Common myeloid progenitor, CD34-positive (primary cell): ENCODE measurements at regions not wholly inside any gene's neighbourhood (a gene's known extent, or its start where the extent isn't known, plus 50 kb on each side); places are given as distances from the start of the nearest gene placed in this dataset.

Experiments used
- CTCF ChIA-PET: fragments of 350-600 bp; sonication (Branson Sonifier 250); formaldehyde crosslinking; loops from one replicate; lab custom pipeline; 2021; ENCODE audit warnings: antibody characterized with exemption; lab: Charles Lee
- POLR2A ChIA-PET: fragments of 350-600 bp; sonication (Branson Sonifier 250); formaldehyde crosslinking; loops from one replicate; lab custom pipeline; 2021; ENCODE audit warnings: antibody characterized with exemption; lab: Charles Lee
- DNase-seq, 3 donors: peaks; one replicate each; pipeline versions ENCODE4 v3.0.0 to v3.0.0-alpha.2; 2013
- H3K27ac ChIP-seq, 2 experiments: 1 replicate in 1 of 2; 2 replicates in 1 of 2; pipeline ENCODE4 v1.7.0; 2013; ENCODE audit warnings: inconsistent platforms in 2 of 2, low read length in 2 of 2, mild to moderate bottlenecking in 2 of 2, low read depth in 1 of 2, moderate library complexity in 1 of 2; ENCODE audit not compliant: severe bottlenecking in 2 of 2, insufficient read depth in 1 of 2, poor library complexity in 1 of 2
- H3K27me3 ChIP-seq, 5 experiments: replicated peaks in 2 of 5; 1 replicate in 3 of 5; 2 replicates in 2 of 5; pipeline versions ENCODE4 v1.6.1 to v1.7.0; 2013; ENCODE audit warnings: low read length in 4 of 5, mild to moderate bottlenecking in 2 of 5, moderate library complexity in 2 of 5, inconsistent platforms in 1 of 5; ENCODE audit not compliant: insufficient read depth in 5 of 5, control insufficient read depth in 4 of 5
- H3K36me3 ChIP-seq, 4 experiments: 1 replicate in 2 of 4; 2 replicates in 2 of 4; pipeline versions ENCODE4 v1.6.1 to v1.7.0; 2013; ENCODE audit warnings: low read length in 3 of 4, control low read depth in 1 of 4, mild to moderate bottlenecking in 1 of 4; ENCODE audit not compliant: control insufficient read depth in 4 of 4, insufficient read depth in 4 of 4
- H3K4me1 ChIP-seq, 4 experiments: 1 replicate in 3 of 4; 2 replicates in 1 of 4; pipeline versions ENCODE4 v1.6.1 to v1.7.1; 2013; ENCODE audit warnings: low read length in 3 of 4, mild to moderate bottlenecking in 3 of 4, control low read depth in 1 of 4, inconsistent platforms in 1 of 4, moderate library complexity in 1 of 4; ENCODE audit not compliant: control insufficient read depth in 4 of 4, insufficient read depth in 4 of 4; ENCODE audit errors: control extremely low read depth in 1 of 4
- H3K4me3 ChIP-seq, 7 experiments: 1 replicate in 4 of 7; 2 replicates in 3 of 7; pipeline versions ENCODE4 v1.5.1 to v1.7.0; 2013; ENCODE audit warnings: mild to moderate bottlenecking in 7 of 7, low read length in 6 of 7, moderate library complexity in 6 of 7, inconsistent platforms in 2 of 7, low read depth in 2 of 7, control low read depth in 1 of 7; ENCODE audit not compliant: insufficient read depth in 4 of 7, control insufficient read depth in 1 of 7; ENCODE audit errors: extremely low read depth in 1 of 7
- H3K9me3 ChIP-seq, 5 experiments: 1 replicate in 4 of 5; 2 replicates in 1 of 5; pipeline versions ENCODE4 v1.6.1 to v1.7.1; 2013; ENCODE audit warnings: low read length in 4 of 5, mild to moderate bottlenecking in 2 of 5, inconsistent platforms in 1 of 5, low read depth in 1 of 5, moderate library complexity in 1 of 5; ENCODE audit not compliant: control insufficient read depth in 4 of 5, insufficient read depth in 2 of 5; ENCODE audit errors: control extremely low read depth in 1 of 5
- WGBS: methylation state at CpG from one replicate; pipeline ENCODE4 v1.1.5; 2013; ENCODE audit not compliant: insufficient coverage; 5-methylcytosine and 5-hydroxymethylcytosine counted together

- 95% methylated on average over 2 of the region's 3 CpGs for WGBS
- H3K4me3 ChIP-seq = no peak overlapping the region
- POLR2A ChIA-PET = no interaction called here
- H3K36me3 ChIP-seq = no peaks in the 10 kb centered on the region
- no peaks in the 10 kb centered on the region for H3K4me1 ChIP-seq
- DNase-seq = no peak
- H3K27ac ChIP-seq = no peak overlapping the region
- H3K27me3 ChIP-seq = no peaks in the 10 kb centered on the region
- H3K9me3 ChIP-seq = no peaks in the 10 kb centered on the region
- CTCF ChIA-PET = no interaction called here
Measured at GRCh38 chr1:81529014-81529413, 271.7 kb upstream of the ADGRL2 start.

GRCh38 chr1:81525085-81525484, 275.6 kb upstream of the ADGRL2 start:
- CTCF ChIA-PET = interaction anchor here (0.6 to 1.2 kb wide), 4 partner anchors 12 to 170 kb away, joined by 3 to 4 read pairs (median 4); no protein-coding TSS in a partner anchor

GRCh38 chr1:81519987-81520386, 280.7 kb upstream of the ADGRL2 start:
- CTCF ChIA-PET = no interaction called here

More at GRCh38 chr1:81525085-81525484, 275.6 kb upstream of the ADGRL2 start:
- POLR2A ChIA-PET = no interaction called here
- DNase-seq = no peak
- Histone ChIP-seq H3K4me3 (no peak overlapping the region), H3K36me3 (no peaks in the 10 kb centered on the region), H3K9me3 (no peaks in the 10 kb centered on the region), H3K4me1 (no peaks in the 10 kb centered on the region), H3K27ac (no peak overlapping the region), H3K27me3 (no peaks in the 10 kb centered on the region)
- 93% methylated on average over 9 of the region's 9 CpGs for WGBS

GRCh38 chr1:81517987-81518386, 282.7 kb upstream of the ADGRL2 start:
- WGBS = 23% methylated on average over 3 of the region's 8 CpGs
- DNase-seq = peak in 1 of 3 donors; percentile 7
- H3K27ac ChIP-seq = no peak overlapping the region
- ChIA-PET CTCF (interaction anchor here (0.8 kb wide), 1 partner anchor 17 kb away, joined by 3 read pairs; no protein-coding TSS in a partner anchor), POLR2A (no interaction called here)
- H3K27me3 ChIP-seq = no peaks in the 10 kb centered on the region
- H3K4me3 ChIP-seq = peak overlapping the region in 2 of 7 experiments; percentile 1 to 51
- H3K4me1 ChIP-seq = peaks cover 2 to 10% (median 6%) of the 10 kb centered on the region in 4 experiments
- no peaks in the 10 kb centered on the region for H3K36me3 ChIP-seq
- H3K9me3 ChIP-seq = no peaks in the 10 kb centered on the region

More at GRCh38 chr1:81519987-81520386, 280.7 kb upstream of the ADGRL2 start:
- Histone ChIP-seq H3K4me3 (no peak overlapping the region), H3K9me3 (no peaks in the 10 kb centered on the region), H3K27ac (no peak overlapping the region), H3K4me1 (peaks cover 2 to 10% (median 6%) of the 10 kb centered on the region in 4 experiments), H3K36me3 (no peaks in the 10 kb centered on the region), H3K27me3 (no peaks in the 10 kb centered on the region)
- WGBS = no CpG with 5 or more reads among the region's 1 CpG
- DNase-seq = no peak
- POLR2A ChIA-PET = no interaction called here

GRCh38 chr1:81513796-81514354, 286.9 kb upstream of the ADGRL2 start:
- Histone ChIP-seq H3K27ac (no peak overlapping the region), H3K27me3 (no peaks in the 10 kb centered on the region), H3K4me1 (peaks cover 2 to 10% (median 6%) of the 10 kb centered on the region in 4 experiments), H3K4me3 (no peak overlapping the region), H3K9me3 (no peaks in the 10 kb centered on the region), H3K36me3 (no peaks in the 10 kb centered on the region)
- 83% methylated on average over 1 of the region's 2 CpGs for WGBS
- CTCF ChIA-PET = interaction anchor here (1.2 to 1.6 kb wide), 2 partner anchors 13 to 37 kb away, joined by 3 read pairs; no protein-coding TSS in a partner anchor
- DNase-seq = no peak
- POLR2A ChIA-PET = no interaction called here

GRCh38 chr1:81512252-81513003, 288.3 kb upstream of the ADGRL2 start:
- Histone ChIP-seq H3K4me1 (peaks cover 0 to 2% (median under 1%) of the 10 kb centered on the region in 4 experiments), H3K36me3 (no peaks in the 10 kb centered on the region), H3K27me3 (no peaks in the 10 kb centered on the region), H3K9me3 (no peaks in the 10 kb centered on the region), H3K4me3 (no peak overlapping the region), H3K27ac (no peak overlapping the region)
- ChIA-PET CTCF (interaction anchor here (0.8 to 1.6 kb wide), 2 partner anchors 13 to 38 kb away, joined by 3 read pairs; no protein-coding TSS in a partner anchor), POLR2A (interaction anchor here (0.7 kb wide), 1 partner anchor 33 kb away, joined by 3 read pairs; no protein-coding TSS in a partner anchor)
- 100% methylated on average over 3 of the region's 5 CpGs for WGBS
- DNase-seq = no peak

- no CpG with 5 or more reads among the region's 3 CpGs for WGBS
- H3K4me1 ChIP-seq = no peaks in the 10 kb centered on the region
- CTCF ChIA-PET = no interaction called here
- POLR2A ChIA-PET = interaction anchor here (0.7 kb wide), 1 partner anchor 31 kb away, joined by 3 read pairs; no protein-coding TSS in a partner anchor
- H3K27ac ChIP-seq = no peak overlapping the region
- no peaks in the 10 kb centered on the region for H3K36me3 ChIP-seq
- H3K4me3 ChIP-seq = no peak overlapping the region
- no peaks in the 10 kb centered on the region for H3K9me3 ChIP-seq
- DNase-seq = no peak
- no peaks in the 10 kb centered on the region for H3K27me3 ChIP-seq
Measured at GRCh38 chr1:81511281-81511680, 289.5 kb upstream of the ADGRL2 start.
